Activated naive CD8-positive, alpha-beta T cell treated with anti-CD3 and anti-CD28 coated beads for 36 hours (primary cell): ENCODE measurements at regions not wholly inside any gene's neighbourhood (a gene's known extent, or its start where the extent isn't known, plus 50 kb on each side); places are given as distances from the start of the nearest gene placed in this dataset.

Source experiments
- DNase-seq: peaks from one replicate; pipeline ENCODE4 v3.0.0; 2021
- H3K27ac Mint-ChIP-seq: one replicate; pipeline ENCODE4 v1.8.0; 2022; ENCODE audit warnings: mild to moderate bottlenecking, moderate library complexity, mixed read lengths
- H3K27me3 Mint-ChIP-seq: one replicate; pipeline ENCODE4 v1.8.0; 2022; ENCODE audit warnings: mild to moderate bottlenecking, mixed read lengths
- H3K36me3 Mint-ChIP-seq: one replicate; pipeline ENCODE4 v1.8.0; 2021; ENCODE audit warnings: mild to moderate bottlenecking, mixed read lengths
- H3K4me1 Mint-ChIP-seq: one replicate; pipeline ENCODE4 v1.8.0; 2021; ENCODE audit warnings: mixed read lengths
- H3K4me3 Mint-ChIP-seq: one replicate; pipeline ENCODE4 v1.8.0; 2022; ENCODE audit warnings: mild to moderate bottlenecking, moderate library complexity, mixed read lengths
- H3K9me3 Mint-ChIP-seq: one replicate; pipeline ENCODE4 v1.8.0; 2022; ENCODE audit warnings: mixed read lengths

DNA sequence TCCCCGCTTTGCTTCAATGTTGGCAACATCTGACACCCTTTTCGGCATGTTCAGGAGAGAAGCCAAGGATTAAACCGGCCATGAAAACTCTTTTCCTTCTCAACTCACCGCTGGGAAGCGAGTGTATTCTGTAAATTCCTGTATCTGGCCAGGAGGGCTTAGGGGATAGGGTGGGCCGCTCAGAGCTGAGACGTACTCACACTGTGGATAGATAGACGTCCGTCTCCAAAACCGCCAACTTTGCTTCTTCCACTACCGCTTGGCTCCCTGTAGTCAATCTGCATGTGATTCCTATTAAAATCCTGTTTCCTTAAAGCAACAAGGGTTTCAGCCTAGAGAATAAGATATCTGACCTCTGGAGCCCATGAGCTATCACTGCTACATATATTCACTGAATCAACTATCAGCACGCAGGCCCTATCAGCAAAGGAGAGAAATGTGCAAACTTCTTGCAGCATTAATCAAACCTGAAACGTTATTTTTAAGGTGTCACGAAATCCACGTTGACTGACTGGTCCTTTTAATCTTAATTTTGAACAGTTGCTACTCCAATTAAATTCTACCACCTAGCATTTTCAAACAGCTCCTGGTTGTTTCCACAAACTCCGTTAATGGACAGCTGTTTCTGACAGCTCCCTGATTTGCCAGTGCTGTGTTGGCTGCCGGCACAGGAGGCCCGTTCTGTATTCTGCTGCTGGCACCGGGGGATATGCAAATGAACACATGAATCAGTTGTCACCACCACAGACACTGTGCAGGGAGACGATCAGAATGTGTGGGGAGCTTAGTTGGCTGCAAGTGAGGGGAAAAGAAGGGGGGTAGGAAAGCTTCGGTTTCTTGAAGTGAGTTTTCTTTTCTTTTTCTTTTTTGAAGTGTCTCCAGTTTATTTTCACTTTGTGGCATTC is 438.9 kb upstream of the ARRDC4 start:
- H3K27ac Mint-ChIP-seq, result no peak overlapping the region
- DNase-seq, result no peak
- H3K36me3 Mint-ChIP-seq, result no peaks in the 10 kb centered on the region
- peaks cover 2% of the 10 kb centered on the region for H3K27me3 Mint-ChIP-seq
- peaks cover 1% of the 10 kb centered on the region for H3K9me3 Mint-ChIP-seq
- H3K4me3 Mint-ChIP-seq, result no peak overlapping the region
- no peaks in the 10 kb centered on the region for H3K4me1 Mint-ChIP-seq

- H3K4me1 Mint-ChIP-seq, result no peaks in the 10 kb centered on the region
- peaks cover 1% of the 10 kb centered on the region for H3K9me3 Mint-ChIP-seq
- no peaks in the 10 kb centered on the region for H3K36me3 Mint-ChIP-seq
- H3K4me3 Mint-ChIP-seq, result no peak overlapping the region
- H3K27ac Mint-ChIP-seq, result no peak overlapping the region
- H3K27me3 Mint-ChIP-seq, result peaks cover 2% of the 10 kb centered on the region
- no peak for DNase-seq
Measured at GRCh38 chr15:97522347-97522746, 438.2 kb upstream of the ARRDC4 start.

- Mint-ChIP-seq H3K27ac (no peak overlapping the region), H3K4me3 (no peak overlapping the region), H3K4me1 (no peaks in the 10 kb centered on the region), H3K9me3 (peaks cover 1% of the 10 kb centered on the region), H3K27me3 (peaks cover 2% of the 10 kb centered on the region), H3K36me3 (no peaks in the 10 kb centered on the region)
- no peak for DNase-seq
Measured at GRCh38 chr15:97525809-97526208, 434.7 kb upstream of the ARRDC4 start.

- Mint-ChIP-seq H3K27me3 (peaks cover 7% of the 10 kb centered on the region), H3K36me3 (no peaks in the 10 kb centered on the region), H3K4me1 (no peaks in the 10 kb centered on the region), H3K4me3 (no peak overlapping the region), H3K9me3 (peaks cover 1% of the 10 kb centered on the region), H3K27ac (no peak overlapping the region)
- no peak for DNase-seq
Measured at GRCh38 chr15:97528238-97528637, 432.3 kb upstream of the ARRDC4 start.

- DNase-seq, result no peak
- no peak overlapping the region for H3K27ac Mint-ChIP-seq
- no peaks in the 10 kb centered on the region for H3K36me3 Mint-ChIP-seq
- no peaks in the 10 kb centered on the region for H3K27me3 Mint-ChIP-seq
- no peaks in the 10 kb centered on the region for H3K4me1 Mint-ChIP-seq
- H3K4me3 Mint-ChIP-seq, result no peak overlapping the region
- H3K9me3 Mint-ChIP-seq, result peaks cover 18% of the 10 kb centered on the region
Measured at GRCh38 chr15:97545799-97546198, 414.7 kb upstream of the ARRDC4 start.

DNA sequence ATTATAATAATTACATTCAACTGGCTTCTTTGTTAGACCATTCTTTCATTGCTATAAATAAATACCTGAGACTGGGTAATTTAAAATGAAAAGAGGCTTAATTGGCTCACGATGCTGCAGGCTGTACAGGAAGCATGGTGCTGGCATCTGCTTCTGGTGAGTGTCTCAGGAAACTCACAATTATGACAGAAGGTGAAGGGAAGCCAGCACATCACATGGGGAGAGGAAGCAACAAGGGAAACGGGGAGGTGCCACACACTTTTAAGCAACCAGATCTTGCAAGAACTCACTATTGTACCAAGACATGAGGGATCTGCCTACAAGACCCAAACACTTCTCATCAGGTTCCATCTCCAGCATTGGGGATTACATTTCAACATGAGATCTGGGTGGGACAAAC is 413.1 kb upstream of the ARRDC4 start:
- H3K27ac Mint-ChIP-seq, result no peak overlapping the region
- no peak overlapping the region for H3K4me3 Mint-ChIP-seq
- no peaks in the 10 kb centered on the region for H3K36me3 Mint-ChIP-seq
- H3K4me1 Mint-ChIP-seq, result no peaks in the 10 kb centered on the region
- no peak for DNase-seq
- no peaks in the 10 kb centered on the region for H3K27me3 Mint-ChIP-seq
- H3K9me3 Mint-ChIP-seq, result peaks cover 22% of the 10 kb centered on the region

DNA sequence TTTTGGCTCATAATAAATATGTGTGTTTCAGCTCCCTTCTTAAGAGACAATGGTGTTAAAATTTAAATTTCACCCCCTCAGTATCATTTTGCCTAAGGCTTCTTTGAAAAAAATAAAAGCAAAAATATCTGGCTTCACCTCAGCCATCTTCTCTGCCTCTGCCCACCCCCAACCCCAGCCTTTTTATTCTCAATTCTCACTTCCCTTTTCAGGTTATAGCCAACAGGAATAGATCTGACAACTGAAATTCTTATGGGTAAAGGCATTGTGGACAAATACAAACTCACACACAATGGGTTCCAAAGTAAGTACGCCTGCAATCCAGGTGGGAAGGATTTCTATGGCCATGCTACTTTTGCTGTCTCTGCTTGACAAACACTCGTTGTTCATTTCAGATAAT is 399.0 kb upstream of the ARRDC4 start:
- H3K36me3 Mint-ChIP-seq, result no peaks in the 10 kb centered on the region
- DNase-seq, result no peak
- H3K9me3 Mint-ChIP-seq, result peaks cover 2% of the 10 kb centered on the region
- H3K27ac Mint-ChIP-seq, result no peak overlapping the region
- H3K4me3 Mint-ChIP-seq, result no peak overlapping the region
- H3K27me3 Mint-ChIP-seq, result no peaks in the 10 kb centered on the region
- H3K4me1 Mint-ChIP-seq, result no peaks in the 10 kb centered on the region

DNA sequence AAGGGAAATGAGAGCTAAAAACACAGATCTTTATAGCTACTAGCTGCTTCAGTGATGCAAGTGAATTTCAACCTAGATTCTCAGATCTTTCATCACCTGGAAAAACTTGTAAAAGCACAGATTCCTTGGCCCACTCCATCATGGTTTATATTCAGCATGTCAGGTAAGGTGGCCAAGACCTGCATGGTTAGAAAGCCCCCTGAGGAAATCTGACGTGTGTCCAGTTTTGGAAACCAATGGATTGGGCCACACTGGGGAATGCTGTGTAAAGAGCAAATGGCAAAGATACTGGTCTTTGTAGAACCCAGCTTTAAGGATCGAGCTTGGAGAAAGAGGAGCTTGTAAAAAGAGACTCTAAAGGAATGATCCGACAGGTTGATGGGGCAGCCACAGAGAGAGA is 397.0 kb upstream of the ARRDC4 start:
- Mint-ChIP-seq H3K27me3 (no peaks in the 10 kb centered on the region), H3K4me3 (no peak overlapping the region), H3K4me1 (no peaks in the 10 kb centered on the region), H3K9me3 (peaks cover 2% of the 10 kb centered on the region), H3K27ac (no peak overlapping the region), H3K36me3 (no peaks in the 10 kb centered on the region)
- DNase-seq, result no peak

DNA sequence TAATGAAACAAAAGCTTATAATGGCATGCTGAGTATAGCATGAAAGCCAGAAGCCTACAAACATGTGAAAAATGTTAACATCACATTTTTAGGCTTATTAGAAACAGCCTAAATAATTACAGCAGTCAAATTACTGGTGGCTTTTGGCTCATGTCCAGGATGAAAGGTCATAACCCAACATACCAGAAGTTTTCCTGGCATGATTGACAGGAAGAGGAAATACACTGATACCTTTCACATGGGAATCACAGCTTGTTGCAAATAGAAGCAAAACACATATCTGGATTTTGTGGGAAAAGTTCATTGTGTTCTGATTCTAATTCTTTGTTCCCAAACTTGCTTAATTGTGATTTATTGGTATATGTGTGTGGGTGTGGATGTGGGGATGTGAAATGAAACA is 393.5 kb upstream of the ARRDC4 start:
- no peaks in the 10 kb centered on the region for H3K4me1 Mint-ChIP-seq
- no peak for DNase-seq
- no peak overlapping the region for H3K4me3 Mint-ChIP-seq
- no peaks in the 10 kb centered on the region for H3K27me3 Mint-ChIP-seq
- no peak overlapping the region for H3K27ac Mint-ChIP-seq
- no peaks in the 10 kb centered on the region for H3K36me3 Mint-ChIP-seq
- H3K9me3 Mint-ChIP-seq, result no peaks in the 10 kb centered on the region

DNA sequence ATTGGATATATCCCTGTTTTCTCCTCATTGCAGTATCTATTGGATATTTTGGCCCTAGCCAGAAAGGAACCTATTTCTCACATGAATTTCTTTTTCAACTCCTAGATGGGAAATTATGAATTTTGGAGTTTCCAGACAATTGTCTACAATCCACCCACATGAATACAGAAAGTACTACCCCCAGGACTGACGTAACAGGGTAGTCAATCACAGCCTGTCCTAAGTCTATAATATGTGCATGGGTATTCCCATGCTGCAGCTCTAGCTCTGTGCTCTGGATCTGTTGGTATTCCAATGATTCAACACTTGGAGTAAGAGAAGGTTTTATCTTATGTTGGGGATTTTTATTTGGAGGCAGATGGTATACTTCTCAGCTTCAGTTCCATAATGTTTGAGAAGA is 393.1 kb upstream of the ARRDC4 start:
- Mint-ChIP-seq H3K4me3 (no peak overlapping the region), H3K4me1 (no peaks in the 10 kb centered on the region), H3K27ac (no peak overlapping the region), H3K36me3 (no peaks in the 10 kb centered on the region), H3K9me3 (no peaks in the 10 kb centered on the region), H3K27me3 (no peaks in the 10 kb centered on the region)
- DNase-seq, result no peak

DNA sequence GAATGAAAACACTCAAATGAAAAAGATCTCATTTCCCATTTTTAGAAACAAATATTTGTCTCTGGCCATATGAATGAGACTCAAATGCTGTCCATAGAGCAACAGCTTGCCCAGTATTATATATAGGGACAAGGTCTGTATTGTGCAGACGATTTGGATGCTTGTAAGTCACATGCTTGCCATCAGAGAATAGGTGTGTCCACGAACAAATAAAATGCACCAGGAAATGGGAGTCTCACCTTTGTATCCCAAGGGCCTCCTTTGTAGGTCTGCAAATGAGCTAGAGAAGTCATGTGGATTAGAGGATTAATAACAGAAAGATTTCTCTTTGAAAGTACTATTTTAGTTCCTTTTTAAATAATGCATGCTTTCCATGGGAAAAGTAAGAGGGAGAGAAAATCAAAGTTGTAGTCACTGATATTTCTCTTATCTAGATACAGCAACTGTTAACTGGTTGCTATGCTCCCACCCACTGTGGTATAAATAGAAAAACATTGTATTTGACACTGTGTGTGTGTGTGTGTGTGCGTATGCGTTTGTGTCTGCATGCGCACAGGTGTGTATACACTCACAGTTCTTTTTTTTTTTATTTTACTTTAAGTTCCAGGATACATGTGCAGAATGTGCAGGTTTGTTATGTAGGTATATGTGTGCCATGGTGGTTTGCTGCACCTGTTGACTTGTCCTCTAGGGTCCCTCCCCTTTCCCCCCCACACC is 383.4 kb upstream of the ARRDC4 start:
- H3K4me1 Mint-ChIP-seq, result no peaks in the 10 kb centered on the region
- peaks cover 6% of the 10 kb centered on the region for H3K9me3 Mint-ChIP-seq
- no peaks in the 10 kb centered on the region for H3K36me3 Mint-ChIP-seq
- H3K27me3 Mint-ChIP-seq, result no peaks in the 10 kb centered on the region
- H3K4me3 Mint-ChIP-seq, result no peak overlapping the region
- no peak overlapping the region for H3K27ac Mint-ChIP-seq
- no peak for DNase-seq

GRCh38 chr15:97585408-97585807 is 375.1 kb upstream of the ARRDC4 start:
- H3K9me3 Mint-ChIP-seq, result peaks cover 9% of the 10 kb centered on the region
- no peaks in the 10 kb centered on the region for H3K36me3 Mint-ChIP-seq
- H3K27ac Mint-ChIP-seq, result no peak overlapping the region
- no peaks in the 10 kb centered on the region for H3K4me1 Mint-ChIP-seq
- H3K27me3 Mint-ChIP-seq, result peaks cover 9% of the 10 kb centered on the region
- DNase-seq, result no peak
- no peak overlapping the region for H3K4me3 Mint-ChIP-seq

- no peak for DNase-seq
- peaks cover 4% of the 10 kb centered on the region for H3K27me3 Mint-ChIP-seq
- no peak overlapping the region for H3K4me3 Mint-ChIP-seq
- H3K36me3 Mint-ChIP-seq, result no peaks in the 10 kb centered on the region
- no peak overlapping the region for H3K27ac Mint-ChIP-seq
- no peaks in the 10 kb centered on the region for H3K4me1 Mint-ChIP-seq
- peaks cover 2% of the 10 kb centered on the region for H3K9me3 Mint-ChIP-seq
Measured at GRCh38 chr15:97592778-97593177, 367.7 kb upstream of the ARRDC4 start.

- Mint-ChIP-seq H3K9me3 (no peaks in the 10 kb centered on the region), H3K27me3 (no peaks in the 10 kb centered on the region), H3K4me1 (no peaks in the 10 kb centered on the region), H3K4me3 (no peak overlapping the region), H3K36me3 (no peaks in the 10 kb centered on the region), H3K27ac (no peak overlapping the region)
- DNase-seq, result no peak
Measured at GRCh38 chr15:97597801-97598200, 362.7 kb upstream of the ARRDC4 start.

- no peak overlapping the region for H3K27ac Mint-ChIP-seq
- no peak for DNase-seq
- H3K27me3 Mint-ChIP-seq, result no peaks in the 10 kb centered on the region
- H3K36me3 Mint-ChIP-seq, result no peaks in the 10 kb centered on the region
- H3K9me3 Mint-ChIP-seq, result no peaks in the 10 kb centered on the region
- no peaks in the 10 kb centered on the region for H3K4me1 Mint-ChIP-seq
- H3K4me3 Mint-ChIP-seq, result no peak overlapping the region
Measured at GRCh38 chr15:97598353-97598798, 362.1 kb upstream of the ARRDC4 start.

GRCh38 chr15:97600190-97600589 is 360.3 kb upstream of the ARRDC4 start:
- Mint-ChIP-seq H3K27ac (no peak overlapping the region), H3K27me3 (no peaks in the 10 kb centered on the region), H3K4me1 (no peaks in the 10 kb centered on the region), H3K4me3 (no peak overlapping the region), H3K9me3 (no peaks in the 10 kb centered on the region), H3K36me3 (no peaks in the 10 kb centered on the region)
- no peak for DNase-seq
